ENCODE measurements at regions not wholly inside any gene's neighbourhood (a gene's known extent, or its start where the extent isn't known, plus 50 kb on each side); places are given as distances from the start of the nearest gene placed in this dataset.

DNA sequence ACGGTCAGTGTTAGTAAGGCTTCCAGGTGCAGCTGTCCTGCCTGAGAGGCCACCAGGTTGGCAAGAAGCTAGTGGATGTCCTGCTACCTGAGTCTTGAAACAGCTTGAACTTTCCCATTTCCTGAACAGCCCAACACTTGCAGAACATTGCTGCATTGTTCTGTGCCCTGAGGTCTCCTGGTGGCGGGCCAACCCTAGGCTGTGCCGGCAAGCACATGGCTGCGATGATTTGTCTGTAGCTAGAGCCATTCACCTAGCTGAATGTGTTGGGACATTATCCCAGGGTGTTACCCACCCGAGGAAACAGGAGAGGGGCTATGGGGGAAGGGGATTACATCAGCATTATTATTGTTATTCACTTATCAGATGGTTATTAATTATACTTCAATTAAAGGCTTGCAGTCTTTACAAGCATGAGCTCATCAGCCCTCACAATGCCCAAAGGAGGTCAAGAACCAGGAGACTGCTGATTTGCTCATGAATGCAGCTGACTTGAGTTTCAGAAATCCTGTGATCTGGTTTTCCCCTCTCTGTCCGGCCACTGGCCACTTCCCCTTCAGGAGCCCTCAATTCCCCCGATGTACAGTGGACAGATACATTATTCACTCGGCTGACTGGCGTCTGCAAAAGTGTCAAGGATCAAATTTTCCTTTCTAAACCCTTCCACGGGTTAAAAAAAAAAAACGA is 187.6 kb upstream of the TSC22D1 start:
- no peak for TF ChIP-seq POLR2A (IDR thresholded peaks at IDR 0.05)
- TF ChIP-seq, protein P1, sequence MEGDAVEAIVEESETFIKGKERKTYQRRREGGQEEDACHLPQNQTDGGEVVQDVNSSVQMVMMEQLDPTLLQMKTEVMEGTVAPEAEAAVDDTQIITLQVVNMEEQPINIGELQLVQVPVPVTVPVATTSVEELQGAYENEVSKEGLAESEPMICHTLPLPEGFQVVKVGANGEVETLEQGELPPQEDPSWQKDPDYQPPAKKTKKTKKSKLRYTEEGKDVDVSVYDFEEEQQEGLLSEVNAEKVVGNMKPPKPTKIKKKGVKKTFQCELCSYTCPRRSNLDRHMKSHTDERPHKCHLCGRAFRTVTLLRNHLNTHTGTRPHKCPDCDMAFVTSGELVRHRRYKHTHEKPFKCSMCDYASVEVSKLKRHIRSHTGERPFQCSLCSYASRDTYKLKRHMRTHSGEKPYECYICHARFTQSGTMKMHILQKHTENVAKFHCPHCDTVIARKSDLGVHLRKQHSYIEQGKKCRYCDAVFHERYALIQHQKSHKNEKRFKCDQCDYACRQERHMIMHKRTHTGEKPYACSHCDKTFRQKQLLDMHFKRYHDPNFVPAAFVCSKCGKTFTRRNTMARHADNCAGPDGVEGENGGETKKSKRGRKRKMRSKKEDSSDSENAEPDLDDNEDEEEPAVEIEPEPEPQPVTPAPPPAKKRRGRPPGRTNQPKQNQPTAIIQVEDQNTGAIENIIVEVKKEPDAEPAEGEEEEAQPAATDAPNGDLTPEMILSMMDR (IDR thresholded peaks at IDR 0.05), result no peak
- no peaks in the 10 kb centered on the region for H3K27me3 ChIP-seq
- 57 to 77% methylated on average over 11 of the region's 11 CpGs for WGBS, 2 donors
- no peak overlapping the region for H3K4me3 ChIP-seq (replicated peaks in 1 of 3)
- H3K9me3 ChIP-seq, result no peaks in the 10 kb centered on the region
- no peak for DNase-seq
- intact Hi-C loops (cut with DNase I), result no loop called here
- H3K27ac ChIP-seq, result no peak overlapping the region
- H3K4me1 ChIP-seq, result peaks cover 0 to 15% of the 10 kb centered on the region in 2 donors
- no peaks in the 10 kb centered on the region for H3K36me3 ChIP-seq

DNA sequence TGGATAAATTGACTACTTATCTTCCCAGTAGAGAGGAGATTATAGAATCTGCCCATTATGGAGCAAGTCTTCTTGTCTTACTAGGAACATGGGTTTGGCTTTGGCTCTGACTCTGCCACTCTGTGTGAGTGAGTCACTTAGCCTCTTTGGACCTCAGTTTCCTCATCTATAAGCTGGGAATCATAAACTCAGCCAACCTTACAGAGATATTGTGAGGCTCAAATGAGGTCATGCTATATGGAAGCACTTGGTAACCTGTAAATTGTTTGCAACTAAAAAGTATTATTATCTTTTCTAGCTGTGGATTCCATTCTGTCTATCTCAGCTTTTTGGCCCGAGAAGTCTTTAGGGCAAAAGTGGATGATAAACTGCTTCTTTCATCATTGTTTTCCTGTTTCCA is 186.8 kb upstream of the TSC22D1 start:
- intact Hi-C loops (cut with DNase I), result no loop called here
- Histone ChIP-seq H3K27me3 (no peaks in the 10 kb centered on the region), H3K4me1 (peaks cover 0 to 15% of the 10 kb centered on the region in 2 donors), H3K4me3 (replicated peaks in 1 of 3) (no peak overlapping the region), H3K9me3 (no peaks in the 10 kb centered on the region), H3K27ac (no peak overlapping the region), H3K36me3 (no peaks in the 10 kb centered on the region)
- no peak for TF ChIP-seq POLR2A (IDR thresholded peaks at IDR 0.05)
- TF ChIP-seq, protein P1 (IDR thresholded peaks at IDR 0.05), result no peak
- no peak for DNase-seq
- 93 to 97% methylated on average over 1 of the region's 1 CpG for WGBS, 2 donors

DNA sequence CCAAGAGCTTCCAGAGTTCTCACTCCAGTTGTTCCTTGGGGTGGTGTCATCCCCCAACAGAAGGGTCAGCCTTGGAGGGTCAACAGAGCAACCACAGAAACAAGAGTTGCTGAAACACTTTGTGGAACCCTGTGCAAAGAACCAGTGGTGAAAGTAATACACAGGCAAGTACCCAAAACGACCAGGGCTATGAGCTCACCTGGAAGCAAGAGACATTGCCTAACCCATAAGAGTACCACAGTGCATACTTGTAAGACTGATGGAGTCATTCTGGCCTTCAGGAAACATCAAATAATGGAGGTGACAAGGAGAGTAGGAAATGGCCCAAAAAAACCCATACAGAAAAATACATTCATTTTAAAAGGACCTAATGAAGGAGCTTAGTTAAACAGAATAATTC is 184.3 kb upstream of the TSC22D1 start:
- Histone ChIP-seq H3K27ac (peak overlapping the region in 2 of 3 donors; percentile 13 to 90), H3K27me3 (no peaks in the 10 kb centered on the region), H3K4me3 (replicated peaks in 1 of 3) (no peak overlapping the region), H3K36me3 (no peaks in the 10 kb centered on the region), H3K4me1 (peaks cover 0 to 15% of the 10 kb centered on the region in 2 donors), H3K9me3 (no peaks in the 10 kb centered on the region)
- 57 to 73% methylated on average over 1 of the region's 1 CpG for WGBS, 2 donors
- DNase-seq, result no peak
- intact Hi-C loops (cut with DNase I), result no loop called here
- no peak for TF ChIP-seq POLR2A (IDR thresholded peaks at IDR 0.05)
- TF ChIP-seq, protein P1 (IDR thresholded peaks at IDR 0.05), result no peak

DNA sequence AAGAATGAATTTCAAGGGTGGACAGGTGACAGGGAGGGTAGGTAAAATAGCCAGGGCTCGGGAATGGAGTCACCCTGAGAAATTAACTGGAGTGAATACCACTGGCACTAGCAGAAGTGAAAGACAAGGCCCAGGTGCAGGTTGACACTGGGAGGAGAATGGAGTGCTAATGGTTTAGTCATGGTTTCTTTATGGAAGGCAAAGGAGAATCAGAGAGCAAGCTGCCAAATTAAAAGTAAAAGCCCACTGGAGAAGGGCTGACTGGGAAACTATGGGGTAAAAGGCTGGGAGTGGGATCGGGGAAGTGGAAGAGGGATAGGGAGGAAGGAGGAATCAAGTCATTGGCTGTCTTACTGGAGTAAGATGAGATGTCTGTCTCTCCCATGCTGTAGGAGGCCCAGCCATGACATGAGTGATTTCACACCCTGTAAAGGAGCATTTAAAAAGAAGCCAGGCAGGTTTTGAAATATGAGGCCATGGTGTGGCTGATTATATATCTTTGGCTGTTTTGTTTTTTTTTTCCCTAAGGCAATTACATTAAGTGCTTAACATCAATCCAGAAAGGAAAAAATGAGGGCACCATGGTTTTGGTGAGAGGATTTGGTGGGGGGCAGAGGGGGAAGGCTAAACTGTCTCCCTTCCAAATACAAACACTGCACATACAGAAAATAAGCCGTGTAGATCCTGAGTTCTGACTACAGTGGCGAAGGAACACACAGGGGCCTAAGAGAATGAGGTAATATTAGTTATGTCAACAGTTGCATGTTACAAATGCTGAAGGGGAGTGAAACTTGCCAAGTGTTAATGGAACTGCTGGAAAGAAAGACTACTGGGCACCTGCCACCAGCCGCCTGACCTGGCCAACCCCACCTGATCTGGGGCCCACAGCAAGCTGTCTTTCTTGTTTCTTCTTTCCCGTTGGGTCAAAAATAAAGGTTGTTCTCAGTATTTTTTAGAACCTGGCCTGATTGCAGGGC is 183.5 kb upstream of the TSC22D1 start:
- intact Hi-C loops (cut with DNase I), result no loop called here
- Histone ChIP-seq H3K4me3 (replicated peaks in 1 of 3) (no peak overlapping the region), H3K27ac (peak overlapping the region in 2 of 3 donors; percentile 13 to 90), H3K36me3 (no peaks in the 10 kb centered on the region), H3K9me3 (no peaks in the 10 kb centered on the region), H3K4me1 (peaks cover 0 to 15% of the 10 kb centered on the region in 2 donors), H3K27me3 (no peaks in the 10 kb centered on the region)
- WGBS, 2 donors, result 56 to 71% methylated on average over 6 of the region's 6 CpGs
- TF ChIP-seq POLR2A (IDR thresholded peaks at IDR 0.05), result no peak
- TF ChIP-seq, protein P1 (IDR thresholded peaks at IDR 0.05), result no peak
- peak; percentile 15 to 60 for DNase-seq

All from thyroid gland (tissue), 4 donors.